ENCODE measurements at regions not wholly inside any gene's neighbourhood (a gene's known extent, or its start where the extent isn't known, plus 50 kb on each side); places are given as distances from the start of the nearest gene placed in this dataset.

DNA sequence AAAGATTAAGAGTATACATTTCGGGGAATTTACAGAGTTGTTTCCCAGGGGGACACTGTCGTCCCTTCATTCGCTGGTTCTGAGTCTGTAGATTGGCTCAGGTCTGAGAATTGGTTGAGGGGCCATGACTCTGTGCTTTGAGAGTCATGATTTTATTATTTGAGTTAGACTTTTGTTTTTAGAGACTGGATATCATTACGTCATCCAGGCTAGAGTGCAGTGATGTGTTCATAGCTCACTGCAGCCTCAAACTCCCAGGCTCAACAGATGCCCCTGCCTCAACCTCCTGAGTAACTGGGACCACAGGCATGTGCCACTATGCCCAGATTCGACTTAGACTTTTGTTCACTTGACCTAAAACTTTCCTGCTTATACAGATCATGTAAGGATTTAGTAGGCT, 112.3 kb upstream of the C14orf180 start:
- H3K4me3 ChIP-seq (ENCODE audit: insufficient read depth, low read length): no peak overlapping the region
- no peak overlapping the region for H2AFZ ChIP-seq (ENCODE audit: low read length)
- TF ChIP-seq, protein P1, sequence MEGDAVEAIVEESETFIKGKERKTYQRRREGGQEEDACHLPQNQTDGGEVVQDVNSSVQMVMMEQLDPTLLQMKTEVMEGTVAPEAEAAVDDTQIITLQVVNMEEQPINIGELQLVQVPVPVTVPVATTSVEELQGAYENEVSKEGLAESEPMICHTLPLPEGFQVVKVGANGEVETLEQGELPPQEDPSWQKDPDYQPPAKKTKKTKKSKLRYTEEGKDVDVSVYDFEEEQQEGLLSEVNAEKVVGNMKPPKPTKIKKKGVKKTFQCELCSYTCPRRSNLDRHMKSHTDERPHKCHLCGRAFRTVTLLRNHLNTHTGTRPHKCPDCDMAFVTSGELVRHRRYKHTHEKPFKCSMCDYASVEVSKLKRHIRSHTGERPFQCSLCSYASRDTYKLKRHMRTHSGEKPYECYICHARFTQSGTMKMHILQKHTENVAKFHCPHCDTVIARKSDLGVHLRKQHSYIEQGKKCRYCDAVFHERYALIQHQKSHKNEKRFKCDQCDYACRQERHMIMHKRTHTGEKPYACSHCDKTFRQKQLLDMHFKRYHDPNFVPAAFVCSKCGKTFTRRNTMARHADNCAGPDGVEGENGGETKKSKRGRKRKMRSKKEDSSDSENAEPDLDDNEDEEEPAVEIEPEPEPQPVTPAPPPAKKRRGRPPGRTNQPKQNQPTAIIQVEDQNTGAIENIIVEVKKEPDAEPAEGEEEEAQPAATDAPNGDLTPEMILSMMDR (IDR thresholded peaks at IDR 0.05; ENCODE audit: extremely low read depth, low read depth, low read length): no peak
- no peaks in the 10 kb centered on the region for H4K20me1 ChIP-seq (ENCODE audit: insufficient read depth, low read length)
- H3K27ac ChIP-seq (ENCODE audit: low read depth, low read length): no peak overlapping the region
- no peaks in the 10 kb centered on the region for H3K9me3 ChIP-seq (ENCODE audit: low read depth, low read length)
- H3K36me3 ChIP-seq (ENCODE audit: insufficient read depth, low read length): no peaks in the 10 kb centered on the region
- no peaks in the 10 kb centered on the region for H3K79me2 ChIP-seq (ENCODE audit: insufficient read depth, low read length)
- peaks cover 4% of the 10 kb centered on the region for H3K27me3 ChIP-seq (ENCODE audit: insufficient read depth, low read length)
- H3K4me2 ChIP-seq (ENCODE audit: insufficient read depth, low read length): no peak overlapping the region
- H3K4me1 ChIP-seq (ENCODE audit: insufficient read depth, low read length): no peaks in the 10 kb centered on the region
- DNase-seq (ENCODE audit: insufficient read length, low spot score, missing footprints): no peak

DNA sequence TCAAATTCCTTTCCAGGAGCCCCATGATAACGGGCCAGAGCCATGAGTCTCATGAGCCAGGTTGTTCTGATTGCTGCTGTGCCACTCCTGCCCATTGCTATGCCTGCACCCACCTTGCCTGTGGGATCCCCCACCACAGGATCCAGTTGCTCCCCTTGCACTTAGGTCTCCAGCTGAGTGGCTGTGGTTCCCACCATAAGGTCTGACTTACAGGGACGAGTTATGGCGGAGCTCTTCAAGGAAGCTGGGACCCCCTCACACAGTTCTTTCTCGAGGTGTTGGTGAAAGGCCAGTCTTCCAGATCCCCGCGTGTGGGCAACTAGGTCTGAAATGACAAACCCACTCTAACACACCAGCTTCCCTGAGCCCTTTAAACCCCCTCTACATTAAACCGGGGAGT, 111.9 kb upstream of the C14orf180 start:
- Histone ChIP-seq H3K4me2 (ENCODE audit: insufficient read depth, low read length) (no peak overlapping the region), H3K4me1 (ENCODE audit: insufficient read depth, low read length) (no peaks in the 10 kb centered on the region), H3K9me3 (ENCODE audit: low read depth, low read length) (no peaks in the 10 kb centered on the region), H2AFZ (ENCODE audit: low read length) (no peak overlapping the region), H3K27ac (ENCODE audit: low read depth, low read length) (no peak overlapping the region), H3K4me3 (ENCODE audit: insufficient read depth, low read length) (no peak overlapping the region), H3K27me3 (ENCODE audit: insufficient read depth, low read length) (peaks cover 3% of the 10 kb centered on the region), H3K36me3 (ENCODE audit: insufficient read depth, low read length) (no peaks in the 10 kb centered on the region), H4K20me1 (ENCODE audit: insufficient read depth, low read length) (no peaks in the 10 kb centered on the region), H3K79me2 (ENCODE audit: insufficient read depth, low read length) (no peaks in the 10 kb centered on the region)
- TF ChIP-seq, protein P1 (IDR thresholded peaks at IDR 0.05; ENCODE audit: extremely low read depth, low read depth, low read length): no peak
- no peak for DNase-seq (ENCODE audit: insufficient read length, low spot score, missing footprints)

DNA sequence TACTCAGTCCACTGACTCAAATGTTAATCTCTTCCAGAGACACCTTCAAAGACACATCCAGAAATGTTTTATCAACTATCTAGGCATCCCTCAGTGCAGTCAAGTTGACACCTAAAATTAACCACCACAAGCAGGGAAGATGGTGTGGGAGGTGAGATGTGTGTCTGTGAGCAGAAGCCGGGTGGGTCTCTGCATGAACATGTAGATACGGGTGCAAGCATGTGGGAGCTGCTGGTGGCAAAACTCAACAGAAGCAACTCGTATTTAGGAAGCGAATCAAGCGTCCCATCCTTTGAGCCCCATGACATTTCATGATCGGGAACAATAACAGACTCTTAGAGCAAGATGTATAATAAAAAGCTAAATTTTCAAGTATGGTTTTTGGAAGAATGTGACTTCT, 110.0 kb upstream of the C14orf180 start:
- Histone ChIP-seq H4K20me1 (ENCODE audit: insufficient read depth, low read length) (no peaks in the 10 kb centered on the region), H3K79me2 (ENCODE audit: insufficient read depth, low read length) (no peaks in the 10 kb centered on the region), H3K27ac (ENCODE audit: low read depth, low read length) (no peak overlapping the region), H3K36me3 (ENCODE audit: insufficient read depth, low read length) (no peaks in the 10 kb centered on the region), H3K9me3 (ENCODE audit: low read depth, low read length) (no peaks in the 10 kb centered on the region), H3K4me2 (ENCODE audit: insufficient read depth, low read length) (no peak overlapping the region), H3K4me1 (ENCODE audit: insufficient read depth, low read length) (no peaks in the 10 kb centered on the region), H3K4me3 (ENCODE audit: insufficient read depth, low read length) (no peak overlapping the region), H3K27me3 (ENCODE audit: insufficient read depth, low read length) (no peaks in the 10 kb centered on the region), H2AFZ (ENCODE audit: low read length) (no peak overlapping the region)
- TF ChIP-seq, protein P1 (IDR thresholded peaks at IDR 0.05; ENCODE audit: extremely low read depth, low read depth, low read length): no peak
- no peak for DNase-seq (ENCODE audit: insufficient read length, low spot score, missing footprints)

DNA sequence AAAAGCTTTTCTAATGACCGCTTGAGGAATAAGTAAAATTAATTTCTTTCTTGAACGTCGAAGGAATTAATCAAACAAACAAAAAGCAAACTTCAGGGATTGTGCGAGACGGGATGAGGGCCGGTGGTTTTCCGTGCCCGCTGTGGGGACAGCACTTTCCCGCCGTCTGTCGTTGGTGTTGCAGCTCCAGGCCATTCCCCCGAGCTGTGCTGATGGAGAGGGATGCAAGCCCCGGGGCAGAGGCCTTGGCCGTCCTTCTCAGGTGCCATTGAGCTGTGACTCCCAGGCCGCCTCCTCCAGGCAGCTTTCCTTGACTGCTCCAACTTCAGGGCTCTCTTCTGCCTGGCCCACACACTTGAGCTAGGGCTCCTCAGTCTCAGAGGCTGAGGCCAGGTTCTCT, 109.0 kb upstream of the C14orf180 start:
- Histone ChIP-seq H3K9me3 (ENCODE audit: low read depth, low read length) (no peaks in the 10 kb centered on the region), H3K4me1 (ENCODE audit: insufficient read depth, low read length) (no peaks in the 10 kb centered on the region), H3K27ac (ENCODE audit: low read depth, low read length) (no peak overlapping the region), H3K4me2 (ENCODE audit: insufficient read depth, low read length) (no peak overlapping the region), H4K20me1 (ENCODE audit: insufficient read depth, low read length) (no peaks in the 10 kb centered on the region), H3K27me3 (ENCODE audit: insufficient read depth, low read length) (no peaks in the 10 kb centered on the region), H2AFZ (ENCODE audit: low read length) (no peak overlapping the region), H3K4me3 (ENCODE audit: insufficient read depth, low read length) (no peak overlapping the region), H3K79me2 (ENCODE audit: insufficient read depth, low read length) (no peaks in the 10 kb centered on the region), H3K36me3 (ENCODE audit: insufficient read depth, low read length) (no peaks in the 10 kb centered on the region)
- DNase-seq (ENCODE audit: insufficient read length, low spot score, missing footprints): no peak
- TF ChIP-seq, protein P1 (IDR thresholded peaks at IDR 0.05; ENCODE audit: extremely low read depth, low read depth, low read length): no peak
